Glomerular endothelial cell (primary cell): ENCODE measurements at regions not wholly inside any gene's neighbourhood (a gene's known extent, or its start where the extent isn't known, plus 50 kb on each side); places are given as distances from the start of the nearest gene placed in this dataset.
"Not testable (repeated sequence)": the region's sequence is repeated elsewhere in the genome, so short reads cannot be mapped to it uniquely, and the experiment has no call there.

Experiments used
- DNase-seq: peaks from one replicate; pipeline ENCODE4 v3.0.0-alpha.2; 2011; ENCODE audit warnings: low read depth, low spot score; ENCODE audit errors: extremely low read depth

DNA sequence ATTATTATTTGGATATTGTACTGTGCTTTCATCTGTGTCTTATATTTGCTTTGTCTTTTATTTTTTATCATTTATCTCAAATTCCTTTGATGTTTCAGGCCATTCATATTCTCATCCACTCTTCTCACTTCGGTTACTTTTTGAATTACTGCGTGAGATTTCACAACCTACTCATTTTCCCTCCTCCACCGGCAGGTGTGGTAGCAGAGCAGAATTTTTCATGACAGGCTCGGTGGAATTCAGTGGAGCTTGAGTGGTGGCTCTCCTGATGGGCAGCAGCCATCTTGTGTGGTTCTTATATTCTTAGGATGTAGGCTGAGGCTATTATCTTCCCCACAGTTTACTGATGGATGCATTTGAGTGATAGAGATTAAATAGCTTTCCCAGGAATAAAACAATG lies 92.3 kb upstream of the IVNS1ABP start:
- DNase-seq: no peak

GRCh38 chr1:185408700-185409270 lies 91.7 kb upstream of the IVNS1ABP start:
- DNase-seq: no peak

- DNase-seq: no peak
These were observed 89.6 kb upstream of the IVNS1ABP start for GRCh38 chr1:185406691-185407009.

DNA sequence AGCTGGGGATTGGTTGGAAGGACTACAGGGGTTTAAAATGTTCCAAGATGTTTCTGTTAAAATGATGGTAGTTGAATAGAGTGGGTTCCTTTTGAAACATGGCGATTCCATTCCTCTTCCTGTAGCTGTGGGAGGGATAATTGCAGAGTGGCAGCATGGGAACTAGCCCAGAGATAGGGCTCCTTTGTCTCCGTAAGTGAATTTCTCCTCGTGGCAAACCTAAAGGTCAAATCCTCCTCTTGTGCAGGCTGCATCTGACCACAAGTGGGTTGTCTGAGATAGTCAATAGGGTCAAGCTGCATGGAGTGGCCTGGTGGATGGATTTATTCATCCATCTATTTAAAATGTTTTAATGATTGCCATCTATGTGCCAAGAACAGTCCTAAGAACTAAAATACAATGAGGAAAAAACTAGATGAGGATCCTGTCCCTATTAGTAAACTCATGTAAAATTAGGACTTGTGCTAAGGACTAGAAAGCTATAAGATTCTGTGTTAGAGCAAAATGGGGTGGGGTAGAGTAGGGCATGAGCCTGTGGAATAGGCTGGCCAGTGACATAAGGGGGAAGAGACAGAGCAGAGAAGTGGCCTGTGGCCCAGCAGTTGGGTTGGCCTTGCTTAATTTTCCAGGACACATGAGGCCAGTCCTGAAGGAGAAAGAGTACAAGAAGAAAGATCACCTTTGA lies 89.1 kb upstream of the IVNS1ABP start:
- DNase-seq: no peak

DNA sequence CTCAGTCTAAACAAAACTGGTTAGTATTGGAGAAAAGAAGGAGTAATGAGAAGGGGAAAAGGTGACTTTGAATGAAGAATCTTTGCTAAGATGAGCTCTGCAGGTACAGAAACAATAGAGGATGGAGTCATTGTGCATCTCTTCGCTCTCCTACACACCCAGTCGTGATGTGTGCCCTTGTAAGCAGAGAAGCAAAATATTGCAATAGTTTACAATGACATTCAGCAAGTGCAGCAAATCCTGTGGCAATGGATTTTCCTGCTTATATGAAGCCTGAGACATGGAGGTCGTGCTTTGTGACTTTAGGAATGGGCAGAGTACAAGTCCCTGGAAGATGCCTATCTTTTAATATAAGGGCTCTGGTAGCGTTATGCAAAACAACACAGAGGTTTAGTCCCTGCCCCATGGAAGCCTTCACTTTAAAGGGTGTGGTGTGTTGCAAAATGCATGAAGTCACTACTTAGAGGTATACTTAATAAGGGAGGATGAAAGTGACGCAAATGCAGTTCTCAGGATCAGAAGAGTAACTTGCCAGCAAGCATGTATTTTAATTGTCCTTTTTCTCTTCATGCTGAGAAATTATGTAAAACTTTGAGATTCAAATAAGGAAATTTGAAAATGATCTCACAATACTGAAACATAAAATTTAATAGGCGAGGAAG lies 88.0 kb upstream of the IVNS1ABP start:
- no peak for DNase-seq

DNA sequence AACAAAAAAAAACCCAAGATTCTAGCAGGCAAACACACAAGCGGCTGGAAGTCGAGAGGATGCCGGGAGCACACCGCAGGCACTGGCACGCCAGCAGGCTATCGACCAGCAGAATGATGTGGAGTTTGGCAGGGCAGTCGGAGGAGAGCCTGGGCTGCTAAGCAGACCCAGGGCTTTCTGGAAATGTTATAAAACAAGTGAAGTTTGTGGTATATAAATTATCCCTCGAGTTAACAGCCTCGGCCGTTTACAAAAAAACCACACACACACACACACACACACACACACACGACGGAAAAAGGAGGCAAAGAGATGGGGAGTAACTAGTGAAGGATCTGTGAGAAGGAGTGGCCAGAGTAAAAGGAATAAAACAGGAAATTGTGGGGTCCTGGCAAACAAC lies 87.2 kb upstream of the IVNS1ABP start:
- no peak for DNase-seq

GRCh38 chr1:185402930-185403329 lies 85.9 kb upstream of the IVNS1ABP start:
- DNase-seq: no peak

GRCh38 chr1:185401019-185401418 lies 84.0 kb upstream of the IVNS1ABP start:
- no peak for DNase-seq

DNA sequence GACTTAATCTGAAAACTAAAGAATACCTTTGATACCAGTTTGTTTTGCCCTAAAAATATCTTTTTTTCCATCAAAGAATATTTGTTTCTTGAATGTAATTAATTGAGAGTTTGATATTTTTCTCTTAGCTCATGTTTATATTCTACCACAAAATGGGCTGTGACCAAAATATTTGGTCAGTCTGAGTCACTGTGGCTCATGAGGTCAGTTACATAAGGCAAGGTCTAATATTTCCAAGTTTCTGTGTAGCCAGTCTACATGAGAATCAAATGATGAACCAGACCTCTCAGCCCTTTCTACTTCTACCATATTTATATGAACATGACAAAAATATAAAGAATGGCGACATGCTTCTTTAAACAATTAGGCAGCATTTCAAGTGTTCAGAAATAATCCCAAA lies 83.0 kb upstream of the IVNS1ABP start:
- no peak for DNase-seq

DNA sequence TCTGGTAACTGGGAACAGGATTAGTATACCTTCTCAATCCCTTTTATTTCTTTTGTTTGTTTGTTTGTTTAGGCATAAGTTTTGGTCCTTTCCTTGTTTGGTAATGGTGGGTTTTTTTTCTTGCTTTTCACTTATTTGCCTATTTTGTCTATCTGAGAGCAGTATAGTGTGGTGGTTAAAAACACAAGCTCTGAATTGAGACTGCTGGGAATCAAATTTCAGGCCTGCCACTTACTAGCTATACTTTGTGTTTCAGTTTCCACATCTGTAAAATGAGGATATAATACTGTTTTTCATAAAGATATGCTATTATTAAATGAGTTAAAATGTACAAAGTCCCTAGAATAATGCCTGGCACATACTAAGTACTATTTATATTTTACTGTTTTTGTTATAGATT lies 81.6 kb upstream of the IVNS1ABP start:
- no peak for DNase-seq

- no peak for DNase-seq
These were observed 81.0 kb upstream of the IVNS1ABP start for GRCh38 chr1:185398022-185398421.

GRCh38 chr1:185397183-185397582 lies 80.1 kb upstream of the IVNS1ABP start:
- no peak for DNase-seq

DNA sequence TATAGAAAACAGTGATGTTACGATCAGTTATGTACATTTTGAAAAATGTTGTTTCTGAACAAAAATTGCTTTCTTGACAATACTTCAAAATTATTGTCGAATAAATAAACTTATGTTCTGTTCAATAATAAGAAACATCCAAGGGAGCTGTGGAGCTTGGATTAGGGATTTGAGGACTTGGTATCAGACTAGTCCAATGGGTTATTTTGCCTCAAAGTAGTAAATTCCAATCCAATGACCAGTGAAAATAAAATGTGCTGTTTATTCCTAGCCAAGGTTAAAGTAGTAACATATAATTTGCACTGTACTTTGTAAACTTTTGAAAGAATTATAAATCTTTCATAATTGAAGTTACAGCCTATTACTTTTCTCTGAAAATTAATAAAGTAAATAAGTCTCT lies 79.1 kb upstream of the IVNS1ABP start:
- DNase-seq: no peak

GRCh38 chr1:185393815-185394214 lies 76.8 kb upstream of the IVNS1ABP start:
- DNase-seq: no peak

DNA sequence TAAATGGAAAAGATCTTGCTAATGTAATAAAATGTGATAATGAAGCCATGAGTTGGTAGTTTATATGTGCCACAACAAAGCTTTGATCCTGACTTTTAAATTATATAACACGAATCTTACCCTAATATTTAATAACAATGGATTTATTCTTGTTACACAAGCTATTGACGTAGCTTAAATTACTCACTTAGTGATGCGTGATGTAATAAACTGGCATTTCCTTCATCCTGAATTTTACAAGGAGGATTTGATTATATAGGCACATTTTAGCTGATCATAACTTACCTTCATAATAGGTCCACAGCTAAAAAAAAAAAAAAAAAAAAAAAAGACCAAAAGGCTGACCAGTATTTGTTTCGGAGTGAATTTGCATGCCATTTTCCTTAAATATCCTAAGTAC lies 76.2 kb upstream of the IVNS1ABP start:
- no peak for DNase-seq

- no peak for DNase-seq
These were observed 71.8 kb upstream of the IVNS1ABP start for GRCh38 chr1:185388815-185389214.

DNA sequence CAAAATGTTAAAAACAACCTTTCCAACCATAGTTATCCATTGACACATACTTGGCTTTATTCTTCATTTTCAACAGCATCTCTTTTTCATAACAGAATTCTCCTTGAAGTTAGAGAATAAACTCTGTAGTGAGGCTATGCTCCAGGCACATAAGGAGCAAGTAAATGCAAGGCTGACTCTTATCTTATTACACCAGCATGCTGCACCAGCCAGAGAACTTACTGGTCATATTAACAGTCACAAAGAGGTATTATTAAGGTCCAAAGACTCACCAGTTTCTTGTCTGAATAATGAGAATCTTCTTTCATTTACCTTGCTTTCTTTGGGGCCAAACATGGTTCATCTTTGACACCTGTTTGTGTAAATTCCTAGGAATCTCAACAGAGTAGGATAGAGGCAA lies 71.3 kb upstream of the IVNS1ABP start:
- no peak for DNase-seq

DNA sequence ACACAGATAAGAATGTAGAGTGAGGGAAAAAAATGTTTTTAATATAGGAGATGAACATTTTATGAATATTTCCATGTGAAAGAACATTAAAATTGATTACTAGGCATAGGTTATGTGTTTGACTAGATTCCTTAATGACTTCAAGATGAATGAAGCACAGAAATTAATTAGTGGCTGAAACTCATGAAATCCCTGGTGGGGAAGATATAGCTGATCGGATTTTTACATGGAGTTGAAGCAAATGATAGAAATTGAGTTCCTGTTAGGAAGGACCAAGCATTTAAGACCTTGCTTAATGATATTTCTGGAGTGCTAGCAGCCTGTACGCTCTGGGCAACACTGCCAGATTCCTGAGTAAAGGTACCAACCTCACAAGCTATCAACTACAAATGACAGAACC lies 68.9 kb upstream of the IVNS1ABP start:
- no peak for DNase-seq

GRCh38 chr1:185383805-185384204 lies 66.8 kb upstream of the IVNS1ABP start:
- not testable (repeated sequence) for DNase-seq

DNA sequence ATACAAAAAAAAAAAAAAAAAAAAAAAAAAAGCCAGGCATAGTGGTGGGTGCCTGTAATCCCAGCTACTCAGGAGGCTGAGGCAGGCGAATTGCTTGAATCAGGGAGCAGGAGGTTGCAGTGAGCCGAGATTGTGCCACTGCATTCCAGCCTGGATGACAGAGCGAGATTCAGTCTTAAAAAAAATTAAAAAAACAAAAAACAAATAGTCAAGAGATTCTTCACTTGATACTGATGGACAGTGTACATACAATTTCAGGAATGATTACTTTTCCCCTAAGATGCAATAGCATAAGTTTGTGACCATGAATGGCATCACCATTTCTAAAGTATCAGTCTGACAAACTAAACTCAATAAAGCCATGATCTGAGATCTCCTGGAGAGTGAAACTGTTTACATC lies 60.8 kb upstream of the IVNS1ABP start:
- no peak for DNase-seq

GRCh38 chr1:185376840-185377635 lies 60.0 kb upstream of the IVNS1ABP start:
- no peak for DNase-seq

GRCh38 chr1:185376288-185376687 lies 59.2 kb upstream of the IVNS1ABP start:
- no peak for DNase-seq
